Mesenchymal stem cell (in vitro differentiated cells and primary cell): ENCODE measurements at regions not wholly inside any gene's neighbourhood (a gene's known extent, or its start where the extent isn't known, plus 50 kb on each side); places are given as distances from the start of the nearest gene placed in this dataset.

Experiments used
- DNase-seq: peaks from one replicate; pipeline ENCODE4 v3.0.0-alpha.2; 2013
- H2AFZ ChIP-seq: one replicate; pipeline ENCODE4 v1.6.1; 2013; ENCODE audit warnings: low read depth, mild to moderate bottlenecking, control low read depth, inconsistent platforms, low read length, moderate library complexity
- H2AK5ac ChIP-seq: 2 replicates; pipeline ENCODE4 v1.6.1; 2013; ENCODE audit warnings: low read length, moderate library complexity, mild to moderate bottlenecking, inconsistent platforms; ENCODE audit not compliant: severe bottlenecking
- H2BK120ac ChIP-seq: one replicate; pipeline ENCODE4 v1.6.1; 2013; ENCODE audit warnings: low read depth, mild to moderate bottlenecking, inconsistent platforms, low read length, moderate library complexity
- H2BK12ac ChIP-seq, 2 experiments: one replicate each; pipeline ENCODE4 v1.6.1; 2013; ENCODE audit warnings: inconsistent platforms in 2 of 2, low read length in 2 of 2, mild to moderate bottlenecking in 2 of 2, moderate library complexity in 2 of 2, control low read depth in 1 of 2
- H2BK15ac ChIP-seq: one replicate; pipeline ENCODE4 v1.6.1; 2013; ENCODE audit warnings: mild to moderate bottlenecking, low read depth, inconsistent platforms; ENCODE audit not compliant: poor library complexity, severe bottlenecking
- H2BK5ac ChIP-seq: 2 replicates; pipeline ENCODE4 v1.6.1; 2013; ENCODE audit warnings: low read depth, mild to moderate bottlenecking, low read length, control low read depth, inconsistent platforms; ENCODE audit not compliant: poor library complexity, severe bottlenecking
- H3K14ac ChIP-seq, 2 experiments: one replicate each; pipeline ENCODE4 v1.6.1; 2013; ENCODE audit warnings: inconsistent platforms in 2 of 2, low read length in 2 of 2, control low read depth in 1 of 2, mild to moderate bottlenecking in 1 of 2, moderate library complexity in 1 of 2
- H3K18ac ChIP-seq, 2 experiments: one replicate each; pipeline ENCODE4 v1.6.1; 2013; ENCODE audit warnings: inconsistent platforms in 2 of 2, low read length in 2 of 2, control low read depth in 1 of 2, low read depth in 1 of 2, mild to moderate bottlenecking in 1 of 2
- H3K23ac ChIP-seq, 2 experiments: one replicate each; pipeline ENCODE4 v1.6.1; 2013; ENCODE audit warnings: inconsistent platforms in 2 of 2, low read length in 2 of 2, mild to moderate bottlenecking in 2 of 2, moderate library complexity in 2 of 2, control low read depth in 1 of 2
- H3K27ac ChIP-seq: 2 replicates; pipeline ENCODE4 v1.5.1; 2013; ENCODE audit warnings: mild to moderate bottlenecking, moderate library complexity, low read length, control low read depth, inconsistent platforms; ENCODE audit not compliant: poor library complexity, severe bottlenecking
- H3K27me3 ChIP-seq, 2 experiments: 2 replicates each; pipeline versions ENCODE4 v1.6.1 to v1.7.0; 2013; ENCODE audit warnings: low read length in 2 of 2, mild to moderate bottlenecking in 2 of 2, moderate library complexity in 2 of 2, control low read depth in 1 of 2, inconsistent platforms in 1 of 2; ENCODE audit not compliant: control insufficient read depth in 1 of 2, insufficient read depth in 1 of 2
- H3K36me3 ChIP-seq, 2 experiments: 2 replicates each; pipeline versions ENCODE4 v1.6.1 to v1.7.0; 2013; ENCODE audit warnings: low read length in 2 of 2, control low read depth in 1 of 2, inconsistent platforms in 1 of 2, low read depth in 1 of 2, mild to moderate bottlenecking in 1 of 2; ENCODE audit not compliant: insufficient read depth in 2 of 2, control insufficient read depth in 1 of 2
- H3K4ac ChIP-seq, 2 experiments: one replicate each; pipeline ENCODE4 v1.6.1; 2013; ENCODE audit warnings: inconsistent platforms in 2 of 2, low read length in 2 of 2, mild to moderate bottlenecking in 2 of 2, moderate library complexity in 2 of 2, control low read depth in 1 of 2, low read depth in 1 of 2
- H3K4me1 ChIP-seq: 2 replicates; pipeline ENCODE4 v1.6.1; 2013; ENCODE audit warnings: low read depth, low read length, control low read depth; ENCODE audit not compliant: control insufficient read depth, insufficient read depth
- H3K4me2 ChIP-seq: 2 replicates; pipeline ENCODE4 v1.6.1; 2013; ENCODE audit warnings: low read length, mild to moderate bottlenecking, inconsistent platforms; ENCODE audit not compliant: poor library complexity, severe bottlenecking
- H3K4me3 ChIP-seq, 2 experiments: 2 replicates each; pipeline versions ENCODE4 v1.5.1 to v1.7.0; 2013; ENCODE audit warnings: low read length in 2 of 2, mild to moderate bottlenecking in 2 of 2, control low read depth in 1 of 2, low read depth in 1 of 2; ENCODE audit not compliant: insufficient read depth in 1 of 2
- H3K79me1 ChIP-seq: replicated peaks from 2 replicates; pipeline ENCODE4 v1.6.1; 2013; ENCODE audit warnings: mild to moderate bottlenecking, control low read depth, low read length, inconsistent platforms; ENCODE audit not compliant: poor library complexity, severe bottlenecking
- H3K9ac ChIP-seq: 2 replicates; pipeline ENCODE4 v1.7.0; 2013; ENCODE audit warnings: mild to moderate bottlenecking, low read length, moderate library complexity
- H3K9me3 ChIP-seq: 2 replicates; pipeline ENCODE4 v1.7.0; 2013; ENCODE audit warnings: mild to moderate bottlenecking, low read length; ENCODE audit not compliant: control insufficient read depth
- H4K8ac ChIP-seq: one replicate; pipeline ENCODE4 v1.6.1; 2013; ENCODE audit warnings: inconsistent platforms, mild to moderate bottlenecking, low read length, moderate library complexity
- H4K91ac ChIP-seq: one replicate; pipeline ENCODE4 v1.6.1; 2013; ENCODE audit warnings: mild to moderate bottlenecking, low read length, inconsistent platforms
- WGBS: methylation state at CpG from one replicate; pipeline ENCODE4 v1.1.7; 2013; ENCODE audit warnings: mixed read lengths; 5-methylcytosine and 5-hydroxymethylcytosine counted together

DNA sequence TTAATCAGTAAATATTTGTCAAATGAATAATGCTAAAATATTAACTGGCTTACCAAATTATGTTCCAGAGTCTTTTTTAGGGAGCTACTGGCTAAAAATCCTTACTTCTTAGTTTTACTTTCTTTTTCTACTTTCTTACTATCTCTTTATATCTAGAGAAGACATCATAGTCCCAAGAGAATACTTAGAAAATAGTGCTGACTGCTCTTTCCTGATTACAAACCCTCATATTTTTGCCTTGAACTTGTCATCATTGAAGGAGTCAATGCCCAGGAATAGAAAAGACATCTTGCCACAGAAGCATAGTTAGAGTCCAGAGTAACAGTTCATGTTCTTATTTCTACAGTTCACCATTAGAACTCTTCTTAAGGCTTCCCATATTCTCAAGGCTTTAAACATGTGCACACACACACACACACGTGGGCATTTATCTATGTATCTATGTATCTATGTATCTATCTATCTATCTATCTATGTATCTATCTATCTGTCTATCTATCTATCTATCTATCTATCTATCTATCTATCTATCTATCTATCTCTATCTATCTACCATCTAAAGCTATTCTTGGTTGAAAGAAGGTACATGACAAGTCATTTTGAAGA, 654.3 kb downstream of the ANXA1 start:
- DNase-seq, result peak; percentile 34
- H3K18ac ChIP-seq, result no peak overlapping the region
- no peak overlapping the region for H2AFZ ChIP-seq

GRCh38 chr9:73806876-73807275, 655.2 kb downstream of the ANXA1 start:
- no peak overlapping the region for H3K9ac ChIP-seq
- no peak overlapping the region for H3K14ac ChIP-seq
- H3K18ac ChIP-seq, result no peak overlapping the region
- no peak overlapping the region for H2BK15ac ChIP-seq
- no peak overlapping the region for H3K23ac ChIP-seq
- no peak overlapping the region for H3K27ac ChIP-seq
- 34% methylated on average over 2 of the region's 2 CpGs for WGBS
- no peak overlapping the region for H3K4me3 ChIP-seq
- H4K91ac ChIP-seq, result no peak overlapping the region
- H2AK5ac ChIP-seq, result no peak overlapping the region
- no peak overlapping the region for H2BK120ac ChIP-seq
- H3K36me3 ChIP-seq, result no peaks in the 10 kb centered on the region
- H3K79me1 ChIP-seq, result no peaks in the 10 kb centered on the region
- no peaks in the 10 kb centered on the region for H3K4me1 ChIP-seq
- peak; percentile 27 for DNase-seq
- no peaks in the 10 kb centered on the region for H3K27me3 ChIP-seq
- no peak overlapping the region for H2BK12ac ChIP-seq
- H3K9me3 ChIP-seq, result no peaks in the 10 kb centered on the region
- no peak overlapping the region for H4K8ac ChIP-seq
- no peak overlapping the region for H3K4ac ChIP-seq
- H2BK5ac ChIP-seq, result no peak overlapping the region
- no peak overlapping the region for H2AFZ ChIP-seq
- H3K4me2 ChIP-seq, result no peak overlapping the region

More for the DNA sequence above, 654.3 kb downstream of the ANXA1 start:
- H4K91ac ChIP-seq, result no peak overlapping the region
- H3K27ac ChIP-seq, result no peak overlapping the region
- no peak overlapping the region for H3K9ac ChIP-seq
- no peaks in the 10 kb centered on the region for H3K4me1 ChIP-seq
- no peaks in the 10 kb centered on the region for H3K79me1 ChIP-seq
- H3K27me3 ChIP-seq, result no peaks in the 10 kb centered on the region
- H3K9me3 ChIP-seq, result no peaks in the 10 kb centered on the region
- no peak overlapping the region for H3K4me2 ChIP-seq
- no peak overlapping the region for H2BK15ac ChIP-seq
- H3K23ac ChIP-seq, result no peak overlapping the region
- no peak overlapping the region for H2BK5ac ChIP-seq
- no peak overlapping the region for H2AK5ac ChIP-seq
- no CpG with 5 or more reads among the region's 1 CpG for WGBS
- no peak overlapping the region for H3K14ac ChIP-seq
- H2BK12ac ChIP-seq, result no peak overlapping the region
- no peaks in the 10 kb centered on the region for H3K36me3 ChIP-seq
- H3K4ac ChIP-seq, result no peak overlapping the region
- no peak overlapping the region for H3K4me3 ChIP-seq
- H4K8ac ChIP-seq, result no peak overlapping the region
- no peak overlapping the region for H2BK120ac ChIP-seq

DNA sequence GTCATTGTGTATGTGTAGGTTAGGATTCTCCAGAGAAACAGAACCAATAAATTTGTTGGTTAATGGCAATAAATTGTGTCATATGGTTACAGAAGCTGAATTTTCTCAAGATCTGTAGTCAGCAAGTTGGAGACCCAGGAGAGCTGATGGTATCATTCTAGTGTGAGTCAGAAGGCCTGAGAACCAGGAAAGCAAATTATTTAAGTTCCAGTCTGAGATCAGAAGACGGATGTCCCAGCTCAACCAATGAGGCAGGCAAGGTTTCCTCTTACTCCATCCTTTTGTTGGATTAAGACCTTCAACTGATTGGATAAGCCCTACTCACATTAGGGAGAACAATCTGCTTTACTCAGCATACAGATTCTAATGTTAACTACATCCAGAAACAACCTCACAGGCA, 656.3 kb downstream of the ANXA1 start:
- H2BK15ac ChIP-seq, result no peak overlapping the region
- no peak overlapping the region for H3K4me2 ChIP-seq
- no peak overlapping the region for H3K27ac ChIP-seq
- no peak overlapping the region for H2AK5ac ChIP-seq
- H3K4me1 ChIP-seq, result no peaks in the 10 kb centered on the region
- WGBS, result 84% methylated on average over 1 of the region's 1 CpG
- H3K9ac ChIP-seq, result no peak overlapping the region
- H3K27me3 ChIP-seq, result no peaks in the 10 kb centered on the region
- no peaks in the 10 kb centered on the region for H3K79me1 ChIP-seq
- H3K36me3 ChIP-seq, result no peaks in the 10 kb centered on the region
- H2BK120ac ChIP-seq, result no peak overlapping the region
- H2BK12ac ChIP-seq, result no peak overlapping the region
- no peak overlapping the region for H3K4ac ChIP-seq
- no peak overlapping the region for H3K14ac ChIP-seq
- H4K8ac ChIP-seq, result no peak overlapping the region
- H3K9me3 ChIP-seq, result no peaks in the 10 kb centered on the region
- no peak overlapping the region for H3K4me3 ChIP-seq
- no peak overlapping the region for H2BK5ac ChIP-seq
- H2AFZ ChIP-seq, result no peak overlapping the region
- peak overlapping the region in 1 of 2 experiments; percentile 21 for H3K18ac ChIP-seq
- H3K23ac ChIP-seq, result no peak overlapping the region
- no peak overlapping the region for H4K91ac ChIP-seq
- peak; percentile 41 for DNase-seq

GRCh38 chr9:73810585-73811215, 659.0 kb downstream of the ANXA1 start:
- Histone ChIP-seq H3K4me1 (no peaks in the 10 kb centered on the region), H2BK120ac (no peak overlapping the region), H3K4ac (no peak overlapping the region), H3K9ac (no peak overlapping the region), H3K4me3 (no peak overlapping the region), H3K27ac (no peak overlapping the region), H3K9me3 (no peaks in the 10 kb centered on the region), H3K36me3 (no peaks in the 10 kb centered on the region), H3K14ac (no peak overlapping the region), H3K18ac (no peak overlapping the region), H4K8ac (no peak overlapping the region), H4K91ac (no peak overlapping the region), H3K4me2 (no peak overlapping the region), H2AFZ (no peak overlapping the region), H3K79me1 (no peaks in the 10 kb centered on the region), H2AK5ac (no peak overlapping the region), H3K27me3 (no peaks in the 10 kb centered on the region), H2BK12ac (no peak overlapping the region), H3K23ac (no peak overlapping the region), H2BK5ac (no peak overlapping the region), H2BK15ac (no peak overlapping the region)
- WGBS, result 73% methylated on average over 3 of the region's 3 CpGs
- DNase-seq, result no peak
